ENCODE measurements at regions not wholly inside any gene's neighbourhood (a gene's known extent, or its start where the extent isn't known, plus 50 kb on each side); places are given as distances from the start of the nearest gene placed in this dataset.
"Not testable (repeated sequence)": the region's sequence is repeated elsewhere in the genome, so short reads cannot be mapped to it uniquely, and the experiment has no call there.

DNA sequence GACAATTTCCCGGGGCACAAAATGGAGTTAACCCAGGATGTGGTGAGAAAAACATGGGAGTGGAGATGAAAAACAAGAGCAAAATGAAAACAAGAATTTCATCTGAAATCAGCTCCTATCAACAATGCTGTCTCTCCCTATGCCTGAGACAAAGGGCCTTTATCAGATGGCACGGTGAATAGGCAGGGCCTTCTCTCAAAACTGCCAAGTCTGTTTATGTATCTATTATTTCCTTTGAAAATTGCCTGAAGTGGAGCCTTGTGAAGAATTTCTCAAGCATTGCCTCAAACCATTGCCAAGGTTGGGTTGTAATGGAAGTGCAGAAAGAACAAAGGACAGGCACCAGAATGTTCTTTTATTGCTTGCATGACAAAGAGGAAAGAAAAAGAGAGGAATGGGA lies 74.7 kb downstream of the BTBD3 start:
- H3K4me3 ChIP-seq (replicated peaks; ENCODE audit: low read depth, low read length), result no peak overlapping the region
- TF ChIP-seq, protein P1, sequence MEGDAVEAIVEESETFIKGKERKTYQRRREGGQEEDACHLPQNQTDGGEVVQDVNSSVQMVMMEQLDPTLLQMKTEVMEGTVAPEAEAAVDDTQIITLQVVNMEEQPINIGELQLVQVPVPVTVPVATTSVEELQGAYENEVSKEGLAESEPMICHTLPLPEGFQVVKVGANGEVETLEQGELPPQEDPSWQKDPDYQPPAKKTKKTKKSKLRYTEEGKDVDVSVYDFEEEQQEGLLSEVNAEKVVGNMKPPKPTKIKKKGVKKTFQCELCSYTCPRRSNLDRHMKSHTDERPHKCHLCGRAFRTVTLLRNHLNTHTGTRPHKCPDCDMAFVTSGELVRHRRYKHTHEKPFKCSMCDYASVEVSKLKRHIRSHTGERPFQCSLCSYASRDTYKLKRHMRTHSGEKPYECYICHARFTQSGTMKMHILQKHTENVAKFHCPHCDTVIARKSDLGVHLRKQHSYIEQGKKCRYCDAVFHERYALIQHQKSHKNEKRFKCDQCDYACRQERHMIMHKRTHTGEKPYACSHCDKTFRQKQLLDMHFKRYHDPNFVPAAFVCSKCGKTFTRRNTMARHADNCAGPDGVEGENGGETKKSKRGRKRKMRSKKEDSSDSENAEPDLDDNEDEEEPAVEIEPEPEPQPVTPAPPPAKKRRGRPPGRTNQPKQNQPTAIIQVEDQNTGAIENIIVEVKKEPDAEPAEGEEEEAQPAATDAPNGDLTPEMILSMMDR (IDR thresholded peaks at IDR 0.05; ENCODE audit: insufficient read depth, low read length, poor library complexity, severe bottlenecking), result no peak
- DNase-seq (ENCODE audit: extremely low read depth, insufficient read length), result no peak
- no peaks in the 10 kb centered on the region for H3K36me3 ChIP-seq (ENCODE audit: control insufficient read depth, insufficient read depth, low read length)
- no peaks in the 10 kb centered on the region for H3K27me3 ChIP-seq (replicated peaks; ENCODE audit: control insufficient read depth, insufficient read depth, low read length)

DNA sequence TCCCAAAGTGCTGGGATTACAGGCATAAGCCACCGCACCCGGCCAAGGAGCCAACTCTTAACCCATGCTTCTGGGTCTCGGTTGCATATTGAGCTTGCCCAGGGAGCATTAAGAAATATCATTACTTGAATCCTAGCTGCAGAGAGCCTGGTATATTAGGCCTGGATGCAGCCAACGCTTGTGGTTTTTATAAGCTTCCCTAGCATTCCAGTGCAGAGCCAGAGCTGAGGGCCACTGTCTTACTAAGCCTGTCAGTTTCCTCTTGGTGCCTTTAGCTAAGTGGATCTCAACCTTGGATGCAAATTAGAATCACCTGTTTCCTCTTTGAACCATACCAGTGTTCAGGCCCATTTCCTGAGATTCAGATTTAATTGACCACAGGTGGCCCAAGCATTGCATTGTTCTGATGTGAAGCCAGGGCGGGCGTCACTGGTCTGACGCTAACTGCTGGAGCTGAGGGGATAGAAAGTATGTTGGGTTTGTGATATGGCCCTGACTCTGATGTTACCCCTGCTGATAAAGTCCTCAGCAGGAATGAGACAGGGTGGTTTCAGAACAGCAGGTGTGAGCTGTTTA lies 76.3 kb downstream of the BTBD3 start:
- no peak for DNase-seq (ENCODE audit: extremely low read depth, insufficient read length)
- TF ChIP-seq, protein P1 (IDR thresholded peaks at IDR 0.05; ENCODE audit: insufficient read depth, low read length, poor library complexity, severe bottlenecking), result no peak
- no peak overlapping the region for H3K4me3 ChIP-seq (replicated peaks; ENCODE audit: low read depth, low read length)
- no peaks in the 10 kb centered on the region for H3K36me3 ChIP-seq (ENCODE audit: control insufficient read depth, insufficient read depth, low read length)
- no peaks in the 10 kb centered on the region for H3K27me3 ChIP-seq (replicated peaks; ENCODE audit: control insufficient read depth, insufficient read depth, low read length)

DNA sequence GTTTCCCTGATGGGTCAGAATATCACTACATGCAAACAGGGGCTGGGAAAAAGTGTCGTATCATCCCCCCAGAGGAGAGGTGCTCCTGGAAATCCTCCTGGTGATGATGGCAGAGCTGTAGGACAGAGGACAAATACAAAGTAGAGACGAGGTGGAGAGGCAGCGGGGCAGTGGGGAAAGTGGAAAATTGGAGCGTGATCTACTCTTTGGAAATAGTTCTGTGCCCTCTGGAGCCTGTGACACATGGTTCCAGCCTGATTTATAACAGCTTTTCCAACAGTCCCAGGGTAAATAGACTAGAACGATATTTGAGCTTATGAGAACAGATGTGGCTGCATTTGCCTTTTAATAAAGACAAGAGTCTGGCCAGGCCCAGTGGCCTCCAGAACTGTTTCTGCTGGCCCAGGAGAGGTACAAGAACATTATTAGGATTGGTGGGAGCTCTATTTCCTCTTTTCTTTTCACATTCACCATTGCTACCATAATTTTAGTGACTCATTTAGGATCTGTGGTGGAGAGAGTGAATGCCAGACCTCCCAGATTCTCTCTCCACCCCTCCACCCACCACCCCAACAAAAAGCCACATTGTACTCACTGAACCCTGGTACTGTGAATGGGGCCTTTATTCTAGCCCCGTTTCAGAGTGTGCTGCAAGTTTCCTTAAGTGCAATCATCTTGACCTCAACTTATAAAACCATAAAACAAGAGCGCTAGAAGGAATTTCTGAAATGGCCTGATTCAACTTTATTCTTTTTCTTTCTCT lies 78.3 kb downstream of the BTBD3 start:
- no peaks in the 10 kb centered on the region for H3K27me3 ChIP-seq (replicated peaks; ENCODE audit: control insufficient read depth, insufficient read depth, low read length)
- DNase-seq (ENCODE audit: extremely low read depth, insufficient read length), result no peak
- H3K36me3 ChIP-seq (ENCODE audit: control insufficient read depth, insufficient read depth, low read length), result no peaks in the 10 kb centered on the region
- H3K4me3 ChIP-seq (replicated peaks; ENCODE audit: low read depth, low read length), result no peak overlapping the region
- TF ChIP-seq, protein P1 (IDR thresholded peaks at IDR 0.05; ENCODE audit: insufficient read depth, low read length, poor library complexity, severe bottlenecking), result no peak

DNA sequence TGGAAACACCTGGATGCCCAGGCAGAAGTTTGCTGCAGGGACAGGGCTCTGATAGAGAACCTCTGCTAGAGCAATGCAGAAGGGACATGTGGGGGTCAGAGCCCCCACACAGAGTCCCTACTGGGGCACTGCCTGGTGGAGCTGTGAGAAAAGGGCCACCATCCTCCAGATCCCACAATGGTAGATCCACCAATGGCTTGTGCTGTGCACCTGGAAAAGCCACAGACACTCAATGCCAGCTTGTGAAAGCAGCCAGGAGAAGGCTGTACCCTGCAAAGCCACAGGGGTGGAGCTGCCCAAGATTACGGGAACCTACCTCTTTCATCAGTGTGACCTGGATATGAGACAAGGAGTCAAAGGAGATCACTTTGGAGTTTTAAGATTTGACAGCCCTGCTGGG lies 87.1 kb downstream of the BTBD3 start:
- DNase-seq (ENCODE audit: extremely low read depth, insufficient read length); H3K36me3 ChIP-seq (ENCODE audit: control insufficient read depth, insufficient read depth, low read length); H3K27me3 ChIP-seq (replicated peaks; ENCODE audit: control insufficient read depth, insufficient read depth, low read length); H3K4me3 ChIP-seq (replicated peaks; ENCODE audit: low read depth, low read length): not testable (repeated sequence)

DNA sequence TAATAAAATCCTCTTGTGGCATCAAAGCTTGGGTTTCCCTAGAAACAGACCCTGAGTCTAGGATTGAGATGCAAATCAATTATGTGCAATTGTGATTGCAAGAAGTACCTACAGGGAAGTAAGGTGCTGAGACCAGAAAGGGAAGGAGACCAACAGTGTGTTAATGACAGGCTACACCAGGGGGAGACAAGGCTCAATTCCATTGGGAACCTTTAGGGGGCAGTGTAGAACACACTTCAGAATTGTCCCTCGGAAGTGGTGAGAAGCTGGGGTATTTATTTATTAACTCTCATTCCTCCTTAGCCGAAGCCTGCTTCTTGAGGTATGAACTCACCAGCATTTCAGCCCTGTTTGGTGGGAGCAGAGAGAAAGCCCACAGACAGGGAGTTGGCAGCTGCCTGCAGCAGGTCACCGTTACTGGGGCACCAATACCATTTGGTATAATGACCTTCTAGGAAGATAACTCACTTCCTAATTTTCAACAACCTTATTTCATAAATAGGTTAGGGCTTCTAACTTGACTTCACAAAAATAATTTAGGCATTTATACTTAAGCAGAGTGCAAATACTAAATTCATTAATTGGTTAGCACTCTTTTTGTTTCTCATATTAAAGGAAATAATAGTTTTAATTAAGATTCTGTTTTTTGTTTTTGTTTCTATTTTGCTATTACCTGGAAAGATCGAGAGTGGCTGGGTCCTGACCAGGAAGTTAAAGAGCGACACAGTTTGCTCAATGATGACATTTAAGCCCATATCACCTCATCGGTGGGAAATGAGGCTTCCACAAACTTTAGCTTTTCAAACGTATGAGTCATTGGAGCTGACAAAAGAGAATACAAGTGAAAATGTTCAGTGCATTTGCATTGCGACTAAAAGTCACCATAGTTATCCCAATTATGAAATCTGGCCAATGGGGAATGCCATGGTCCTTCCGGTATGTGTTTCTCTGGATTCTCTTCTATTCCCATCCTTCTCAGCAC lies 94.8 kb downstream of the BTBD3 start:
- H3K36me3 ChIP-seq (ENCODE audit: control insufficient read depth, insufficient read depth, low read length), result no peaks in the 10 kb centered on the region
- no peak for DNase-seq (ENCODE audit: extremely low read depth, insufficient read length)
- TF ChIP-seq, protein P1 (IDR thresholded peaks at IDR 0.05; ENCODE audit: insufficient read depth, low read length, poor library complexity, severe bottlenecking), result peak; percentile 48
- H3K4me3 ChIP-seq (replicated peaks; ENCODE audit: low read depth, low read length), result no peak overlapping the region
- H3K27me3 ChIP-seq (replicated peaks; ENCODE audit: control insufficient read depth, insufficient read depth, low read length), result no peaks in the 10 kb centered on the region

DNA sequence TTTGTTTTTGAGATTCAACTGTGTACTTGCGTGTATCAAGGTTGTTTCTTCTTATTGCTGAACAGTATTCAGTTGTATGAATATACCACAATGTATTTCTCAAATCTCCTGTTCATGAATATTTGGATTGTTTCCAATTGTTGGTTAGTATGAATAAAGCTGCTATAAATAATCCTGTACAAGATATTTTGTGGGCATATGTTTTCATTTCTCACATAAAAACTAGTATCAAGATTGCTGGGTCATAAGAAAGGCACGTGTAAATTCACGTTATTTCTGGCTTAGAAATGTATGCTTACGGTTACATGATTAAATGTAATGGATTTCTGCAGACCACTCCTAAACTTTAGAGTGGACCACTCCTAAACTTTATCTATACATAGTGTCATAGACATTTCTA lies 96.6 kb downstream of the BTBD3 start:
- Histone ChIP-seq H3K36me3 (ENCODE audit: control insufficient read depth, insufficient read depth, low read length) (no peaks in the 10 kb centered on the region), H3K4me3 (replicated peaks; ENCODE audit: low read depth, low read length) (no peak overlapping the region), H3K27me3 (replicated peaks; ENCODE audit: control insufficient read depth, insufficient read depth, low read length) (no peaks in the 10 kb centered on the region)
- DNase-seq (ENCODE audit: extremely low read depth, insufficient read length), result no peak
- TF ChIP-seq, protein P1 (IDR thresholded peaks at IDR 0.05; ENCODE audit: insufficient read depth, low read length, poor library complexity, severe bottlenecking), result no peak

Data from GM06990 (cell line).